ENCODE measurements at regions not wholly inside any gene's neighbourhood (a gene's known extent, or its start where the extent isn't known, plus 50 kb on each side); places are given as distances from the start of the nearest gene placed in this dataset.

DNA sequence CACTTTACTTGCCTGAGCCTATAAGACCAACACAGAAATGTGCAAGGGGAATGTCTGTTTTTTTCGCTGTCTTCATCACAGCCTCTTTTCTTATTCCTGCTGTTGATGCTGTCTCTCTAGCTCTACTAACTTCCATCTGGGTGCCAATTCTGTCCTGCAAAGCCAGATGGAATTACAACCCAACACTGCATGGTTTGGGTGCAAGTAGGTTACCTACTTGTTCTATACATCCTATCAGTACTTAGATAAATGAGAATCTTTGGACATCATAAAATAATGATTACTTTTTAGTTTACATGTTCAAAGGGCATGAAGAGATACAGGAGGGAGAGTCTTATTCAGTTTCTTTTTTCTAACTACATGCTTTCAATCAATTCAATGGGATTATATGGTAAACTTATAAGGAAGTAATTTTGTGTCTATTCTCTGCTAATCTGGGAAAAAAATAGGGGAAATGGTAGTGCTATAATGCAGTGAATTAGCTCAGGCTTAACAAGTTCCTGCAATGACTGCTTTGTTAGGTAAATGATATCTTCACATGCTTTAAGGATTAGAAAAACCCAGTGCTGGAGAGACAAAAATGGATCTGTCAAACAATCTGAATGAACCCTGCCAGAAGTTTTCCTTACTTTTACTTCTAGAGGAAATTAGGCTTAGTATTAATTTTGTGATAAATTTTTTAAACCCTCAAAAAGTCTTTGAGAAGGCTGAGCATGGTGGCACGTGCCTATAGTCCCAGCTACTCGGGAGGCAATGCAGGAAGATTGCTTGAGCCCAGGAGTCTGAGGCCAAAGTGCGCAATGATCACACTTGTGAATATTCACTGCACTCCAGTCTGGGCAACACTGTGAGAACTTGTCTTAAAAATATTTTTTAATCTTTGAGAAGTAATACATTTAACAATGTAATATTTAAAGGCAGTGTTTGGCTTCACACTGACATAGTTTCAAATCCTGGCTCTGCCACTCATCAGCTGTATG is 86.5 kb upstream of the E2F3 start:
- intact Hi-C loops (cut with DNase I): loop anchor here (5.0 kb wide), 1 partner anchor 487 kb away; no protein-coding TSS in a partner anchor
- no peak for DNase-seq (ENCODE audit: extremely low spot score)
- Histone ChIP-seq H3K4me1 (no peaks in the 10 kb centered on the region), H3K27ac (replicated peaks in 1 of 4) (no peak overlapping the region), H3K36me3 (no peaks in the 10 kb centered on the region), H3K4me3 (no peak overlapping the region), H3K9me3 (peaks cover 0 to 3% (median 1%) of the 10 kb centered on the region in 4 donors), H3K27me3 (peaks cover 0 to 11% (median 0%) of the 10 kb centered on the region in 4 donors)
- TF ChIP-seq POLR2A (IDR thresholded peaks at IDR 0.05; ENCODE audit: low read depth) (no peak), EP300 (IDR thresholded peaks at IDR 0.05) (no peak), POLR2AphosphoS5 (IDR thresholded peaks at IDR 0.05) (no peak)
- TF ChIP-seq, protein P1, sequence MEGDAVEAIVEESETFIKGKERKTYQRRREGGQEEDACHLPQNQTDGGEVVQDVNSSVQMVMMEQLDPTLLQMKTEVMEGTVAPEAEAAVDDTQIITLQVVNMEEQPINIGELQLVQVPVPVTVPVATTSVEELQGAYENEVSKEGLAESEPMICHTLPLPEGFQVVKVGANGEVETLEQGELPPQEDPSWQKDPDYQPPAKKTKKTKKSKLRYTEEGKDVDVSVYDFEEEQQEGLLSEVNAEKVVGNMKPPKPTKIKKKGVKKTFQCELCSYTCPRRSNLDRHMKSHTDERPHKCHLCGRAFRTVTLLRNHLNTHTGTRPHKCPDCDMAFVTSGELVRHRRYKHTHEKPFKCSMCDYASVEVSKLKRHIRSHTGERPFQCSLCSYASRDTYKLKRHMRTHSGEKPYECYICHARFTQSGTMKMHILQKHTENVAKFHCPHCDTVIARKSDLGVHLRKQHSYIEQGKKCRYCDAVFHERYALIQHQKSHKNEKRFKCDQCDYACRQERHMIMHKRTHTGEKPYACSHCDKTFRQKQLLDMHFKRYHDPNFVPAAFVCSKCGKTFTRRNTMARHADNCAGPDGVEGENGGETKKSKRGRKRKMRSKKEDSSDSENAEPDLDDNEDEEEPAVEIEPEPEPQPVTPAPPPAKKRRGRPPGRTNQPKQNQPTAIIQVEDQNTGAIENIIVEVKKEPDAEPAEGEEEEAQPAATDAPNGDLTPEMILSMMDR (IDR thresholded peaks at IDR 0.05): no peak
- 91% methylated on average over 4 of the region's 4 CpGs for WGBS

DNA sequence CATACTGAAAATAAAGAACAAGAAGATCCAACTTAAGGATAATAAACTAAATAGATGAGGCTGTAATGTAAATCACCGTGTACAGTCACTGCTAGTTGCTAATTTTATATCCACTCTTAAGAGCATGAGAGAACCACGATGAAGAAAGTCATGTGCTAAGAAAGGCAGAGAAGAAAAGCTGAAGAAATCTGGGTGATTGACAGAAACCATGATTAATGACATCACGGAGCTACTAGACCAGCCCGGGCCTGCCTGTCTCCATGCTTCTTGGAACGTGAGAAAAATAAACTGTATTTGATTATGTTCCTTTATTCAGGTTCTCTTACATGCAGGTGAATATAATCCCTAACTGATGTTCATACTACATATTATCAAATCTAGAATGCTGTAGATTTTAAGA is 84.2 kb upstream of the E2F3 start:
- intact Hi-C loops (cut with DNase I): loop anchor here (5.0 kb wide), 1 partner anchor 485 kb away; no protein-coding TSS in a partner anchor
- H3K27ac ChIP-seq (replicated peaks in 1 of 4): no peak overlapping the region
- 87% methylated on average over 5 of the region's 5 CpGs for WGBS

DNA sequence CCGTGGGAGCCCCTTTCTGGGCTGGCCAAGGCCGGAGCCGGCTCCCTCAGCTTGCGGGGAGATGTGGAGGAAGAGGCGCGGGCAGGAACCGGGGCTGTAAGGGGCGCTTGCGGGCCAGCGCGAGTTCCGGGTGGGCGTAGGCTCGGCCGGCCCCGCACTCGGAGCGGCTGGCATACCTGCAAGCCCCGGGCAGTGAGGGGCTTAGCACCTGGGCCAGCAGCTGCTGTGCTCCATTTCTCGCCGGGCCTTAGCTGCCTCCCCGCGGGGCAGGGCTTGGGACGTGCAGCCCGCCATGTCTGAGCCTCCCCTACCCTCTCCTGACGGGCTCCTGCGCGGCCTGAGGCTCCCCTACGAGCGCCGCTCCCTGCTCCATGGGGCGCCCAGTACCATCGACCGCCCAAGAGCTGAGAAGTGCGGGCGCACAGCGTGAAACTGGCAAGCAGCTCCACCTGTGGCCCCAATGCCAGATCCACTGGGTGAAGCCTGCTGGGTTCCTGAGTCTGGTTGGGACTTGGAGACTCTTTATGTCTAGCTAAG is 82.8 kb upstream of the E2F3 start:
- no peak overlapping the region for H3K27ac ChIP-seq (replicated peaks in 1 of 4)
- TF ChIP-seq POLR2AphosphoS5 (IDR thresholded peaks at IDR 0.05) (no peak), EP300 (IDR thresholded peaks at IDR 0.05) (no peak), POLR2A (IDR thresholded peaks at IDR 0.05; ENCODE audit: low read depth) (no peak)
- TF ChIP-seq, protein P1 (IDR thresholded peaks at IDR 0.05): no peak
- H3K4me3 ChIP-seq: no peak overlapping the region
- no peaks in the 10 kb centered on the region for H3K9me3 ChIP-seq
- no peaks in the 10 kb centered on the region for H3K4me1 ChIP-seq
- DNase-seq (ENCODE audit: extremely low spot score): no peak
- intact Hi-C loops (cut with DNase I): loop anchor here (5.0 kb wide), 1 partner anchor 483 kb away; no protein-coding TSS in a partner anchor
- H3K27me3 ChIP-seq: peaks cover 0 to 8% (median 0%) of the 10 kb centered on the region in 4 donors
- H3K36me3 ChIP-seq: no peaks in the 10 kb centered on the region
- 98% methylated on average over 18 of the region's 37 CpGs for WGBS

More for the DNA sequence above, 84.2 kb upstream of the E2F3 start:
- no peak overlapping the region for H3K4me3 ChIP-seq
- H3K9me3 ChIP-seq: no peaks in the 10 kb centered on the region
- peaks cover 0 to 13% (median 0%) of the 10 kb centered on the region in 4 donors for H3K27me3 ChIP-seq
- no peak for DNase-seq (ENCODE audit: extremely low spot score)
- TF ChIP-seq, protein P1 (IDR thresholded peaks at IDR 0.05): no peak
- TF ChIP-seq EP300 (IDR thresholded peaks at IDR 0.05) (no peak), POLR2A (IDR thresholded peaks at IDR 0.05; ENCODE audit: low read depth) (no peak), POLR2AphosphoS5 (IDR thresholded peaks at IDR 0.05) (no peak)
- no peaks in the 10 kb centered on the region for H3K4me1 ChIP-seq
- no peaks in the 10 kb centered on the region for H3K36me3 ChIP-seq

DNA sequence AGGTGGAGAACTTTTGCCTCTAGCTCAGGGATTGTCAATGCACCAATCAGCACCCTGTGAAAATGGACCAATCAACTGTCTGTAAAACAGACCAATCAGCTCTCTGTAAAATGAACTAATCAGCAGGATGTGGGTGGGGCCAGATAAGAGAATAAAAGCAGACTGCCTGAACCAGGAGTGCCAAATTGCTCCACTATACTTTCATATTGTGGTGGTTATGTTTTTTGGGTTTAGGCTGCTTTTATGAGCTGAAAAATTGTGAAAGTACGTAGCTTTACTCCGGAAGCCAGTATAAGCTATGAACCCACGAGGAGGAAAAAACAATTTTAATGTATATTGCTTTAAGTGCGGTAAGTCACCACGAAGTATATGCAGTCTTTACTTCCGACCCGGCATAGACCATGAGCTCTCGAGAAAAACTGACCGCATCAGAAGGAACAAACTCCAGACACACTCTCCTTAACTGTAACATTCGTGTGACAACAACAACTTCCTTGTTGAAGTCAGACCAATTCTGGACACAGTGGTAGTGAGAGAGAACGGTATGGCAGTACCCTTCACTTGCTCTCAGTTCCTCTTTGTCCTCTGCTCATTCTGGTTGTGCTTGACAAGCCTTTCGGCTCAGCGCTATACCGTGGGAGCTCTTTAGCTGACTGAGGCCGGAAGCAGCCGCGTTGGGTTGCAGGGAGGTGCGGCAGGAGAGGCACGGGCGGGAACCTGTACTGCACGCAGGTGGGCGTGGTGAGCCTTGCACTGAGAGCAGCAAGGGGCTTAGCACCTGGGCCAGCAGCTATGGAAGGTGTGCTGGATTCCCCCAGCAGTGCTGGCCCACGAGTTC is 81.9 kb upstream of the E2F3 start:
- Histone ChIP-seq H3K27me3 (peaks cover 0 to 8% (median 0%) of the 10 kb centered on the region in 4 donors), H3K4me3 (peak overlapping the region in 2 of 4 donors; percentile 3 to 22), H3K36me3 (no peaks in the 10 kb centered on the region), H3K9me3 (no peaks in the 10 kb centered on the region), H3K27ac (replicated peaks in 1 of 4) (no peak overlapping the region), H3K4me1 (no peaks in the 10 kb centered on the region)
- intact Hi-C loops (cut with DNase I): loop anchor here (5.0 kb wide), 1 partner anchor 483 kb away; no protein-coding TSS in a partner anchor
- whole genome bisulfite sequencing: 77% methylated on average over 17 of the region's 23 CpGs
- DNase-seq (ENCODE audit: extremely low spot score): no peak
- no peak for TF ChIP-seq EP300 (IDR thresholded peaks at IDR 0.05)
- TF ChIP-seq, protein P1 (IDR thresholded peaks at IDR 0.05): no peak
- TF ChIP-seq POLR2A (IDR thresholded peaks at IDR 0.05; ENCODE audit: low read depth): no peak
- TF ChIP-seq POLR2AphosphoS5 (IDR thresholded peaks at IDR 0.05): no peak

Measured in esophagus muscularis mucosa (tissue), 4 donors.